ENCODE measurements at regions not wholly inside any gene's neighbourhood (a gene's known extent, or its start where the extent isn't known, plus 50 kb on each side); places are given as distances from the start of the nearest gene placed in this dataset.

DNA sequence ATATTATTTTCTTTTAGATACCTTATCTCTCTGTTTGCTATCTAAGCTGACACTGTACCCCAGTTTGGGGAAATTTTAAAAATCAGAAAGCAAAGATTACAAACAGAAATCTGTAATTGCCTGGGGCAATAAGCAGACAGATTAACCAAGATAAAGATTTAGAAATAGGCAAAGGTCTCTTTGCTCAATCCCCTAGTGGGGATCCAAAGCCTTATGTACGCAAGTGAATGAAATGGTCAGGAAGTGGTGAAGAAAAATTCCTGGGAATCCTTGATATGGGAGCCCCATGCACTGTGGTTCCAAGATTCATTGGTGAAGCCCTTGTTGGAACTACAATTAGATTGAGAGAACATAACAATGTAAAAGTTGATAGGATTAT is 139.5 kb upstream of the GUCY1A2 start:
- no peak for DNase-seq (ENCODE audit: low read depth, low spot score)
- no peaks in the 10 kb centered on the region for H3K27me3 ChIP-seq (ENCODE audit: control insufficient read depth, insufficient read depth, low read length)
- ChIA-PET CTCF (no interaction called here), POLR2A (no interaction called here)
- H3K9me3 ChIP-seq (ENCODE audit: control insufficient read depth, insufficient read depth, low read length): no peaks in the 10 kb centered on the region
- no peak overlapping the region for H3K27ac ChIP-seq (ENCODE audit: low read depth, low read length)
- H3K4me3 ChIP-seq (ENCODE audit: low read depth, low read length): no peak overlapping the region
- TF ChIP-seq, protein P1, sequence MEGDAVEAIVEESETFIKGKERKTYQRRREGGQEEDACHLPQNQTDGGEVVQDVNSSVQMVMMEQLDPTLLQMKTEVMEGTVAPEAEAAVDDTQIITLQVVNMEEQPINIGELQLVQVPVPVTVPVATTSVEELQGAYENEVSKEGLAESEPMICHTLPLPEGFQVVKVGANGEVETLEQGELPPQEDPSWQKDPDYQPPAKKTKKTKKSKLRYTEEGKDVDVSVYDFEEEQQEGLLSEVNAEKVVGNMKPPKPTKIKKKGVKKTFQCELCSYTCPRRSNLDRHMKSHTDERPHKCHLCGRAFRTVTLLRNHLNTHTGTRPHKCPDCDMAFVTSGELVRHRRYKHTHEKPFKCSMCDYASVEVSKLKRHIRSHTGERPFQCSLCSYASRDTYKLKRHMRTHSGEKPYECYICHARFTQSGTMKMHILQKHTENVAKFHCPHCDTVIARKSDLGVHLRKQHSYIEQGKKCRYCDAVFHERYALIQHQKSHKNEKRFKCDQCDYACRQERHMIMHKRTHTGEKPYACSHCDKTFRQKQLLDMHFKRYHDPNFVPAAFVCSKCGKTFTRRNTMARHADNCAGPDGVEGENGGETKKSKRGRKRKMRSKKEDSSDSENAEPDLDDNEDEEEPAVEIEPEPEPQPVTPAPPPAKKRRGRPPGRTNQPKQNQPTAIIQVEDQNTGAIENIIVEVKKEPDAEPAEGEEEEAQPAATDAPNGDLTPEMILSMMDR (IDR thresholded peaks at IDR 0.05; ENCODE audit: low read depth, low read length): no peak

- no peak for DNase-seq (ENCODE audit: low read depth, low spot score)
- H3K4me3 ChIP-seq (ENCODE audit: low read depth, low read length): no peak overlapping the region
- TF ChIP-seq, protein P1 (IDR thresholded peaks at IDR 0.05; ENCODE audit: low read depth, low read length): no peak
- H3K27me3 ChIP-seq (ENCODE audit: control insufficient read depth, insufficient read depth, low read length): no peaks in the 10 kb centered on the region
- H3K9me3 ChIP-seq (ENCODE audit: control insufficient read depth, insufficient read depth, low read length): no peaks in the 10 kb centered on the region
- H3K27ac ChIP-seq (ENCODE audit: low read depth, low read length): no peak overlapping the region
- POLR2A ChIA-PET: no interaction called here
- CTCF ChIA-PET: no interaction called here
These were observed 139.0 kb upstream of the GUCY1A2 start for GRCh38 chr11:107157146-107157808.

GRCh38 chr11:107151579-107151978 is 133.3 kb upstream of the GUCY1A2 start:
- Histone ChIP-seq H3K4me3 (ENCODE audit: low read depth, low read length) (no peak overlapping the region), H3K9me3 (ENCODE audit: control insufficient read depth, insufficient read depth, low read length) (no peaks in the 10 kb centered on the region), H3K27ac (ENCODE audit: low read depth, low read length) (no peak overlapping the region), H3K27me3 (ENCODE audit: control insufficient read depth, insufficient read depth, low read length) (no peaks in the 10 kb centered on the region)
- TF ChIP-seq, protein P1 (IDR thresholded peaks at IDR 0.05; ENCODE audit: low read depth, low read length): no peak
- POLR2A ChIA-PET: no interaction called here
- no peak for DNase-seq (ENCODE audit: low read depth, low spot score)
- CTCF ChIA-PET: no interaction called here

DNA sequence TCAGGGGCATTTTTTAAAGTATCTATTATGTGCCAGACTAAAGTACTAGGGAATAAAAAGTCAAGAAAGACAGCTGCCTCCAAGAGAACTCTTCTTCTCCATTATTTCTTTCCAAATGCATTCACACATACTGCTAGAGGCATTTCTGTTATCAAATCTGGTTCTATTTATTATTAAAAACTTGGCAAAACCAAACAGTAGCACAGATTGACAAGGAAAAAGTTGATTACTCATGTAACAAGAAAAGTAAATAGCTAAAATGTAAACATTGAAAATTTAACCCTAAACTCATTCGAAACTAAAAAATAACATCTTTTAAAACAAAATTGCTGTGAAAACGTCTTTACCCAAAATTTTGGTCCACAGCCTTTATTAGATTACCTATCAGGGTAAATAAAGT is 132.9 kb upstream of the GUCY1A2 start:
- POLR2A ChIA-PET: no interaction called here
- CTCF ChIA-PET: no interaction called here
- H3K9me3 ChIP-seq (ENCODE audit: control insufficient read depth, insufficient read depth, low read length): no peaks in the 10 kb centered on the region
- TF ChIP-seq, protein P1 (IDR thresholded peaks at IDR 0.05; ENCODE audit: low read depth, low read length): no peak
- H3K27me3 ChIP-seq (ENCODE audit: control insufficient read depth, insufficient read depth, low read length): no peaks in the 10 kb centered on the region
- H3K27ac ChIP-seq (ENCODE audit: low read depth, low read length): no peak overlapping the region
- H3K4me3 ChIP-seq (ENCODE audit: low read depth, low read length): no peak overlapping the region
- DNase-seq (ENCODE audit: low read depth, low spot score): no peak

DNA sequence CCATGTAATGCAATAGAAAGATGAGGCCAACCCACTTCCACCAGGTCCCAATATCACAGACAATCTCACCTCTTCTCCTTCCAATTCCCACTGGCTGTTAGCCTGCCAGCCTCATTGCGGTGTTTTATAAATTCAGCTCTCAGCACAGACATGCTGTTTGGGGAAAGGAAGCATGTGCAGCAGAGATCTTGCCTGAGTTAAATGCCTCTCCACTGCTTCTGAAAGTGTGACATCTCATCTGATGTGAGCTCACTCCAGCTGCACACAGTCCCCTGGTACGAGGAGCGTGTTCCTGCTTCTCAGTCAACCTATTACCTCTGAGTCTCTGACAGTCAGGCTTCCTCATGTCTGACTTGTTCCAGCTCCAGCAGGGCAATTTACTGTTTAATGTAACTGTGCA is 122.7 kb upstream of the GUCY1A2 start:
- H3K4me3 ChIP-seq (ENCODE audit: low read depth, low read length): no peak overlapping the region
- no peaks in the 10 kb centered on the region for H3K9me3 ChIP-seq (ENCODE audit: control insufficient read depth, insufficient read depth, low read length)
- TF ChIP-seq, protein P1 (IDR thresholded peaks at IDR 0.05; ENCODE audit: low read depth, low read length): no peak
- CTCF ChIA-PET: interaction anchor here (0.6 kb wide), 1 partner anchor 910 kb away, joined by 3 read pairs; no protein-coding TSS in a partner anchor
- DNase-seq (ENCODE audit: low read depth, low spot score): no peak
- no peaks in the 10 kb centered on the region for H3K27me3 ChIP-seq (ENCODE audit: control insufficient read depth, insufficient read depth, low read length)
- POLR2A ChIA-PET: no interaction called here
- H3K27ac ChIP-seq (ENCODE audit: low read depth, low read length): no peak overlapping the region
